GM12891 (cell line): ENCODE measurements at regions not wholly inside any gene's neighbourhood (a gene's known extent, or its start where the extent isn't known, plus 50 kb on each side); places are given as distances from the start of the nearest gene placed in this dataset.

Experiments used
- POLR2A ChIP-seq: IDR thresholded peaks from 2 replicates; pipeline ENCODE4 v1.6.1; 2011; ENCODE audit warnings: low read depth, low read length, control low read depth
- POLR2AphosphoS5 ChIP-seq: IDR thresholded peaks from 2 replicates; pipeline ENCODE4 v1.6.1; 2011; ENCODE audit warnings: low read depth, low read length, control low read depth
- POU2F2 ChIP-seq: IDR thresholded peaks from 2 replicates; pipeline ENCODE4 v1.6.1; 2011; ENCODE audit warnings: low read depth, mild to moderate bottlenecking, control low read depth, low read length, moderate library complexity
- SPI1 ChIP-seq: IDR thresholded peaks from 2 replicates; pipeline ENCODE4 v1.6.1; 2011; ENCODE audit warnings: low read depth, low read length, control low read depth
- TAF1 ChIP-seq: IDR thresholded peaks from 2 replicates; pipeline ENCODE4 v1.6.1; 2011; ENCODE audit warnings: low read depth, low read length, control low read depth

GRCh38 chrX:39679497-39680157 lies 418.1 kb downstream of the BCOR start:
- TF ChIP-seq POU2F2 (no peak), POLR2A (no peak), POLR2AphosphoS5 (no peak), SPI1 (no peak), TAF1 (no peak)
